Upper lobe of left lung (tissue), 4 donors: ENCODE measurements at regions not wholly inside any gene's neighbourhood (a gene's known extent, or its start where the extent isn't known, plus 50 kb on each side); places are given as distances from the start of the nearest gene placed in this dataset.

Source experiments
- CTCF ChIP-seq, 6 experiments: fragments of 450-650 bp in 4 of 6; fragments of 200-600 bp in 2 of 6; sonication (generic) in 2 of 6; IDR thresholded peaks; one replicate each; pipeline ENCODE4 v1.5.1; 2016 to 2019; ENCODE audit warnings: antibody characterized with exemption in 6 of 6
- POLR2A ChIP-seq, 4 donors: fragments of 450-650 bp; IDR thresholded peaks; one replicate each; pipeline ENCODE4 v1.5.1; 2016 to 2017; ENCODE audit warnings: antibody characterized with exemption in 4 of 4, mild to moderate bottlenecking in 2 of 4
- POLR2AphosphoS5 ChIP-seq, 2 donors: sonication (generic); formaldehyde crosslinking; IDR thresholded peaks; one replicate each; pipeline ENCODE4 v1.5.1; 2017; ENCODE audit warnings: antibody characterized with exemption in 2 of 2

- TF ChIP-seq POLR2AphosphoS5 (IDR thresholded peaks at IDR 0.05) (no peak), CTCF (IDR thresholded peaks at IDR 0.05) (no peak), POLR2A (IDR thresholded peaks at IDR 0.05) (no peak)
Observed at GRCh38 chr12:89884416-89884898, 175.8 kb upstream of the ATP2B1 start.
